Suppressor macrophage treated with lipopolysaccharide for 1 hour (primary cell): ENCODE measurements at regions not wholly inside any gene's neighbourhood (a gene's known extent, or its start where the extent isn't known, plus 50 kb on each side); places are given as distances from the start of the nearest gene placed in this dataset.
"Not testable (repeated sequence)": the region's sequence is repeated elsewhere in the genome, so short reads cannot be mapped to it uniquely, and the experiment has no call there.

ENCODE experiments used
- DNase-seq, 3 donors: peaks; one replicate each; pipeline ENCODE4 v3.0.0-alpha.2; 2020 to 2022

DNA sequence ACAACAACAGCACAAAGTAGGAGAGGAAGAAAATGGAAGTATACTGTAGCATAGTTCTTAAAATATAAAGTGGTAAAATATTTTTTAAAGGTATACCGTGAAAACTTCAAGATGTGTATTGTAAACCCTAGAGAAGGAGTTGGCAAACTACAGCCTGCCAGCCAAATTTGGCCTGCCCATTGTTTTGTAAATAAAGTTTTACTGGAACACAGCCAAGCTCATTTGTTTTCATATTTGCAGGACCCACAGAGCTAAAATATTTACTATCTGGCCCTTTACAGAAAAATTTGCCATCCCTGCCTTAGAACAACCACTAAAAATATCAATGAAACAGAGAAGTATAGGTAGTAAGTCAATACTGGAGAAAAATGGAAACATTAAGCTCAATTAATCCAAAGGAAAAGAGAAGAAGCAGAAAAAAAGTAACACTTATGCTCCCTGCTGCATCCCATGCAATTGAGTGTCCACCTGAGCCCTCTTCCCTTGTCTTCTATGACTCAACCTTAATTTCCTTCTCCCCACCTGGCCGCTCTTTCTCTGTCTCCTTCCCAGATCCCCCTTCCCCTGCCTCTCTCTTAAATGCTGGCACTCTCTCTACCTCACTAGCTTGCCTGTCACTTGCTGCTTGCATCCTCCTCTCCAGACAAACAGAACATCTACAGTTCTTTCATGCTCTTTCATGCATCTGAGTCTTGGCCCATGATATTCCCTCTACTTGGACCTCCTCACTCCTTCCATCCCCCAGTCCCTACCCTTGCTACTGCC lies 50.6 kb upstream of the FER start:
- no peak for DNase-seq

DNA sequence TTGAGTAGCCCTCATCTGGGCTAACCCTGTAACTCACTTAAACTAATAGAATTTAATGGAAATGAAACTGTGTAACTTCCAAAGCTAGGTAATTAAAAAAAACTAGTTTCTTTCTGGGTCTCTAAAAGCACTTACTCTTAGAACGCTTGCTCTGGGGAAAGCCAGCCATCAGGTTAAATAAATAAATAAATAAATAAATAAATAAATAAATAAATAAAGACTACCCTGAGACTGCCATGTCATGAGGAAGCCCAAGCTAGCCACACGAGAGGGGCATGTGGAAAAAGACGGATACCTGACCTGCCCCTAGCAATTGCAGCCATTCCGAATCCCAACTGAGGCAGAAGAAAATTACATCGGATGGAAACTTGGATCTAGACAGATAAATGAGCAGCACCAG lies 51.3 kb upstream of the FER start:
- no peak for DNase-seq

DNA sequence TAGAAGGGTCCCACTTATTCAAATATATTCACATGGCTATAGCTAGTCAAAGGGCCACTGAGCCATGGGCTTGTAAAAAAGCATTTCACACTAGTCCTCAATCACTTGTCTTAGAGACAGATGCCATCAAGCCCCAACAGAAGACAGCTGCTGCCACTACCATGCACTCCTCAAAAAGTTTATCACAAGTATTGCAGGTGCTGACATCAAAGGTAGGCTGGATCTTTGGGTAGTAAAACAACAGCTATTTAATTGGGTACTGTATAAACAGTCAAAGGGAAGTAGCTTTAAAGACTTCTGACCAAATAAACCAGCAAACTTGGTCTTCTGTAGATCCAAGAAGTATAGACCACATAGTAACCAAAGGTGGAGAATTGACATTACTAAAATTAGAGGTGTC lies 59.2 kb upstream of the FER start:
- DNase-seq, result no peak

DNA sequence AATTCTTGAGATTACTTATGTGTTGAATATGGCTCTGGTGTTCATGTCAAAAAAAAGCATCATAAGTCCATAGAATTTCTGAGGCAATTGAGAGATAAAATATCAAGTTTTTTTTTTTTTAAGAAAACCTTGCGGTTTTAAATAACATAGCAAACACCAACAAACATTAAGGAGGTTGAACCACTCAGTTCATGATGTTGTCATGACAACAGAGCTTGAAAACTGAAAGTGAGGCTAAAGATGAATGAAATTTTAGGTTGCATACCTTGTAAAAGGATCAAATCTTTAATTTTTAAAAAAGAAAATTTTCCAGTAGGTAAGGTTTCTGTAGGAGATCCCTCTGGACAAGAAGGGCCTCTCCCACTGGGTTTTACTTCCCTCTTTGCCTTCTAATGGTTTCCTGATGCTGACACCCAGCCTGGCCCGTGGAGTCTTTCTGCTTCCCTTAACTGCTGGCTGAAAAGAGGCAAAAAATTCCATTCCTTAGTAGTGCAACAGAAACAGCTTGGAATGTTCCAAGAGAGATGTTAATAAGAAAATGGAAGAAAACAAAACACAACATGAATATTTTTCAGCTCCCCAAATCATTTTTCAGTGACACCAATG lies 60.0 kb upstream of the FER start:
- peak; percentile 44 to 62 (median 59) for DNase-seq

DNA sequence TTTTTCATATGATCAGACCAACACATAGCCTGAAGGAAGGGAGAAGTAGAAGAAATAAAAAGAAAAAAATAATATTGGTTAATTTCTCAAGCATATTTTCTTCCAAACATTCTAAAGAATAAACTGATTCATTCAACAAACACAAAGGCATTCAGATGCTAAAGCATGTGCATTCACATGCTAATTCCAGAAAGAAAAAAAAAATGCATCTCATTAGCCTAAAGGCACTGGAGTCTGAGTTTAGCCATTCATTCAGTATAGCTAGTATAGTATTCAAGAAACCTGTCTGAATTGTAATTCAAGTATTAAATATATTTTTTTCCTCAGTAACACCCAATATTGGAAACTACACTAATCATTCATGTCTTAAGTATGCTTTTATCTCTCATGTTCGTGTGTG lies 61.0 kb upstream of the FER start:
- DNase-seq, result no peak

DNA sequence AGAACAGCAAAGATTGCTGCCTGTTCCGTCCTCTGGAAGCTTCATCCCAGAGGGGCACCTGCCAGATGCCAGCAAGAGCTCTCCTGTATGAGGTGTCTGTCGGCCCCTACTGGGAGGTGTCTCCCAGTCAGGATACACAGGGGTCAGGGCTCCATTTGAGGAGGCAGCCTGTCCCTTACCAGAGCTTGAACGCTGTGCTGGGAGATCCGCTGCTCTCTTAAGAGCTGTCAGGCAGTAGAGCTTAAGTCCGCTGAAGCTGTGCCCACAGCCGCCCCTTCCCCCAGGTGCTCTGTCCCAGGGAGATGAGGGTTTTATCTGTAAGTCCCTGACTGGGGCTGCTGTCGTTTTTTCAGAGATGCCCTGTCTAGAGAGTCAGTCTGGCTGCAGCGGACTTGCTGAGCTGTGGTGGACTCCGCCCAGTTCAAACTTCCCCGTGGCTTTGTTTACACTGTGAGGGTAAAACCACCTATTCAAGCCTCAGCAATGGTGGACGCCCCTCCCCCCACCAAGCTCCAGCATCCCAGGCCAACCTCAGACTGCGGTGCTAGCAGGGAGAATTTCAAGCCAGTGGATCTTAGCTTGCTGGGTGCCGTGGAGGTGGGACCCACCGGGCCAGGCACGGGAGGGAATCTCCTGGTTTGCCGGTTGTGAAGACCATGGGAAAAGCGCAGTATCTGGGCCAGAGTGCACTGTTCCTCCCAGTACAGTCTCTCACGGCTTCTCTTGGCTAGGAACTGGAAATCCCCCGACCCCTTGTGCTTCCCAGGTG lies 62.1 kb upstream of the FER start:
- not testable (repeated sequence) for DNase-seq

DNA sequence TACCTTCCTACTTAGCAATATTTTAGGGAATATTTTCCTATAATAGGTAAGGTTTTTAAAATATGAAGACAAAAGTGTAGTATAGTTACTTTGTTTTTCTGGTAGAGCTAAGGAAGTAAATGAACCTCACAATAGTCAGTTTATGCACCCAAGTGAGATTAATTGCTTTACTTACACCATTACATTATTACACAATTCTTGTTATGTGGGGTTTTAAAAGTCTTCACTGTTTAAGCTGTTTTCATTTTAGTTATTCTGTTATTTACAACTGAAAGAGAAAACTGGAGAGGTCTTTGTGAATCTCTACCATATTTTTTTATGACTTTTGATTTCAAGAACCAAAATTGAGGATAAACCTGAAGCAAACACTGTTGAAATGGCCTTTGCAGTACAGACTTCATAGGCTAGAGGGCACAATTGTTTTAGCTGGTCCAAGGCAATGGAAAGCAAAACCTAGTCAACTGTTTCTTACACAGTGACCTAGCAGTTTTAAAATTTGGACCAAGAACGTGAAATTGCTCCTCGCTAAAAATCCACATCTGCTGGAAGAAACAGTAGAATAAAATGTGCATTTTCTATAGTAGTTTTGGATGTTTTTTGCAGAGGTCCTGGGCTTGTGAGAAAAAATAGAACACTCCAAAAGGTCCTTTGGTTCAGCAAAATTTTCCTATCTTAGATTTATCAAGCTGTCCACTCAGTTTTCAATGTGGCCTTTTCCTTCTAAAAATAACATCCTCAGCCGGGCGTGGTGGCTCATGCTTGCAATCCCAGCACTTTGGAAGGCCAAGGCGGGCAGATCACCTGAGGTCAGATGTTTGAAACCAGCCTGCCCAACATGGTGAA lies 66.4 kb upstream of the FER start:
- peak; percentile 73 to 83 (median 73) for DNase-seq

DNA sequence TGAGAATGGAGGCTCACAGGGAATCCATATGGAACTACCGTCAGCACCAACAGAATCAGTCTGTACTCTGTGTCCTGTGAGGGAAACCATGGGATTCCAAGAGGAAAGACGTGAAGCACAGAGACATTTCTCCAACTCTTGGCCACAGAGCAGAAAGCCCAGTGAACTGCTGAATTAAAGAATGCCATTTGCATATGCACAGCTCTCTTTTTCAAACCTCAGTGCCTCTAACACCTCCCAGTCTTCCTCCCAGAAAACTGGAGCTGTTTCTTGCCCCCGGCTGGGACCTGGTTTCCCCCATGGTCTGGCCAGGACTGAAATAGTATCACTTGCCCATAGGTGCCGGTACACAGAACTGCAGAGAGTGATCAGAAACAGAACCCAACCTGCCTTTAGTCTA lies 69.6 kb upstream of the FER start:
- DNase-seq, result no peak

DNA sequence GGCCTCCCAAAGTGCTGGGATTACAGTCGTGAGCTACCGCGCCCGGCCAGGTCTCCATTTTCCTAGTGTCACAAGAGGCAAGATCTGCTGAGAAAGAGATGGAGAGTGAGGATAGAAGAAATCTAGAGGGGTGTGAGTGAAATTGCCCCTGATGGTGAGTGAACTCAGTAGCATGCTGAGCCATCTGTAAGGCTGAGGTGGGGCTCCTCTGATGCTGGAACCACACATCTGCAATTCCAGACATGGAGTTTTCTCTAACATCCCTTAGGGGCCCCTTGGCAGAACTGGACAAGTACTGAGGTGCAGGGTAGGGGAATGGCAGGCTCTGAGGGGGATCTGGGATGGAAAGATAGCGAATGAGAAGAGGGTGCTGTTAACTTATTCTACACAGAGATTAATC lies 72.0 kb upstream of the FER start:
- no peak for DNase-seq

DNA sequence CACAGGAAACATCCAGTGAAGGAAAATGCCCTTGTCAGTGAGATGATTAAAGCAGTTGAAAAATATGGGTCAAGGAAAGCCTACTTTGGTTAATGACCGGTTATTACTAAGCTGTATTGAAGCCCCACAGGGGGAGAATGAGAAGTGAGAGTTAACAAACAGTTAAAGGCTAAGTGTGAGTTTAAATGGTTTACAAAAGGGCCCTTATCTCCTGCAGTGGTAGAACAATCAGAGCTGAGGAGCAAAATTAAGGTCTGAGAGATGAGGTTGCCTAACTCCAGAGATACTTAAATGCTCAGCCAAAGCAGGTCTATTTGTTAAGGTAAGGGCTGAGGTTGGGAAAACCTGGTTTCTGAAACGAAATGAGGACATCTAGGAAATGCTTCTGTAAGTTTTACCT lies 75.1 kb upstream of the FER start:
- DNase-seq, result no peak

DNA sequence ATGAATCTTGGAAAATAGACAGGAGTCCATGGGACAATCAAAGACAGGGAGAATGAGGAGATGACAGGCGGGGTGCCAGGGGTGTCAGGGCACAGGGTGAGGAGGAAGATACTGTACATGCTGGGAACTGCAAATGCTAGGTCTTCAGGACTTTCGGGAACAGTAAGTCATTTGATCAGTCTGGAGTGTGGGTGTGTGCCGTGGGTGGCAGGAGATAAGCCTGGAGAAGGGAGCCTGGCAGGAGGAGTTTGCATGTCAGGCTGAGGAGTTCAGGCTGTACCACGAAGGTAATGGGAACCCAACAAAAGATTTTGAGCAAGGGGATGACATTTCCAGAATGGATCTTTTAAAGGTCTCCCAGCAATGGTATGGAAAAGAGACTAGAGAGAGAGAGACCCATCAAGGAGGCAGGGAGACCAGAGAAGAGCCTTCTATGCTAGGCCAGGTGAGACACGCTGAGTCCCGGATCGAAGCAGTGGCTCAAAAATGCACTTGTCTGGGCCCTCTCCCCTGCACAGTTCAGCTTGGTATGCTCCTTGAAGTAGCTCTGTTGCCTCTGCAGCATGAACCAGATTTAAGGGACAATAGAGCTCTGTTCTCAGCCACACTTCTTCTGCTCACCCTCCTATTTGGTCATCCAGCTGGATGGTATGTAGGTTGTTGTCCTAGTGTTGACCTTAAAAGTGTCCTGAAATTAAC lies 77.0 kb upstream of the FER start:
- peak in 1 of 3 donors; percentile 2 for DNase-seq

DNA sequence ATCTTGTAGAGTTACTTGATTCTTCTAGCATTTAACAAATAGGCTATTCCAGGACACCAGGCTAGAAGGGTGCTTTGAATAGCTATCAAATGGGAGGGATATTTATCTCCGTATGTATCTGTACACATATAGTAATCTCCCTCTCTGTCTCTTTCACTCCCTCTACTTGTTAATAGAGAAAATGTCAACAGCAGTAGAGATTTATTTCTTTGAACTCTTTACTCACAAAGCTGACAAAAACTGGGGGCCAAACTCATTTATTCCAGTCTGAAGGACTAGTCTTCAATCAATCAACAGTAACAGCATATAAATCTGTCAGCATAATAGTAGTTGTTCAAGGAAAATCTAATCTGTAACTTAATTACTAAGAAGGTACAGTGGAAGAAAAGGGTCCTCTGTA lies 78.2 kb upstream of the FER start:
- DNase-seq, result no peak

DNA sequence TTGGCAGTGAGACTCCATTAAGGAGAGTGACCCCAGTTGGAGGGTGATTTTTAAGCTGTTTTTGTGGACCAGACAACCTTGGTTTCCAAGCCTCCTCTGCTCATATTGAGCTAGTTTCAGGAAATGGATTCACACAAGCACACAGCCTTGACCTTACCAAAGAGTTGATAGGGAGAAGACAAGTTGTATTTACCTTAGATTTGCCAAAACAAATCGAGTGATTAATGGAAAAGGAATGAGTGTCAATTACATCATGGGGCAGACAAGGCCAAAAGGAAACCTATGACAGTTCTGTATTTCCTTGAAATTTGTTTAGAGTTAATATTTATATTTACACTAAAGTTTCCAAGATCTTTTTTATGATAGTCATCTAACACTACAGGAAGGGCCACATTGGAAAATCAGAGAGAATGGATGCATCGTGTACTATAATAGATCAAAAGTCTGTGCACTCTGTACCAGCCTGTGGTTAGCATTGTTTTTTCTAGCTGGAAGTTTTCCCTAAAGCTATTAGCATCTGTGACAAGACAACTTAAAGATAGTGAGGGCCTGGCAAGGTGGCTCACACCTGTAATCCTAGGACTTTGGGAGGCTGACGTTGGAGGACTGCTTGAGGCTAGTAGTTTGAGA lies 86.0 kb upstream of the FER start:
- no peak for DNase-seq

DNA sequence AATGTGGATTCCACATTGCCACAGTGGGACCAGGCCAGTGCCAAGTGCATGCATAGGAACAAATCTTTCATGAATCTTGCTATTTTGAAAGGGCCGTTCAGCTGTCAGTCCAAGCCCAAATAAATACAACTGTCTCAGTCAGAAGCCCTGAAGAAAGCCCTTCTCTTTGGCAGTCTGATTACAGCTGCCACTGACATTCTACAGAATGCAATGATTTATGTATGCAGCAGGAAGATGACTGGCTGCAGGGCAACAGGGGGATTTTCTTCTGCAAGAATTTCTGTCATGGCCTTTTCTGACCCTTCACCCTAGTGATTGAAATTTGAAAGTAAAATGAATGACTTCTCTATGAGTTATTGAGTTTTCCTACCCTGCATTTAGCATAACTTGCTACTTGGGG lies 86.7 kb upstream of the FER start:
- no peak for DNase-seq

DNA sequence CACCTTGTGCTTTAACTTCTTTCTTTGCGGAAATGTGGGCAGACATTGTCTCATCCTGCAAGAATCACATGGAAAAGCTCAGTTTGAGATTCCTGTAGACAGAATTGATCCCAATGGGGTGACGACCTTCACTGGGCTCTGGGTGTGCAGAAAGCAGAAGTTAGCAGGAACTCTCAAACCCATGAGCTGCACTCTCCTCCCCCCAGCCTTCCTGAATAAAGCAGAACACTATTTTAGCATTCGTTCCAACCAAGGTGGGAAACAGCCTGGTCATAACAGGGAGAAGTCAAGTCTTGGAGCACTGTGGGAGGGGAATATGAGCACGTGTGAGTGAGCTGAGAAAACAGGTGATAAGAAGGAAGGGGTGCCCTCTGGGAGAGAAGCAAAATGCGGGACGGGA lies 87.4 kb upstream of the FER start:
- DNase-seq, result no peak

DNA sequence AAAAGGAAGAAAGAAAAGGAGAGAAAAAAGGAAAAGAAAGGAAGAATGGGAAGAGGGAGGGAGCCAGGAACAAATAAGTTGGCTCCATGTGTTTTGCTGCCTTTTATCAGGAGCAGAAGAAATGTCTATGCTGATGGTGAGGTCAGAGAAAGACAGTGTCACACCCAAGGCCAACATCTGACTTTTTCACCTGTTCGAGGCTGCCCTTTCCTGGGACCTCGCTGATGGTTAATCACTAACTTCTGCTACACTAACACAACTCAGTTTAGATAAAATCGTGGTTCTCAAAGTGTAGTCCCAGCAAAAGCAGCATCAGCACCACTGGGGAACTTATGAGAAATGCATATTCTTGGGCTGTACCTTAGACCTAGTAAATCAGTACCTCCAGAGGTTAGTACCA lies 88.2 kb upstream of the FER start:
- no peak for DNase-seq

DNA sequence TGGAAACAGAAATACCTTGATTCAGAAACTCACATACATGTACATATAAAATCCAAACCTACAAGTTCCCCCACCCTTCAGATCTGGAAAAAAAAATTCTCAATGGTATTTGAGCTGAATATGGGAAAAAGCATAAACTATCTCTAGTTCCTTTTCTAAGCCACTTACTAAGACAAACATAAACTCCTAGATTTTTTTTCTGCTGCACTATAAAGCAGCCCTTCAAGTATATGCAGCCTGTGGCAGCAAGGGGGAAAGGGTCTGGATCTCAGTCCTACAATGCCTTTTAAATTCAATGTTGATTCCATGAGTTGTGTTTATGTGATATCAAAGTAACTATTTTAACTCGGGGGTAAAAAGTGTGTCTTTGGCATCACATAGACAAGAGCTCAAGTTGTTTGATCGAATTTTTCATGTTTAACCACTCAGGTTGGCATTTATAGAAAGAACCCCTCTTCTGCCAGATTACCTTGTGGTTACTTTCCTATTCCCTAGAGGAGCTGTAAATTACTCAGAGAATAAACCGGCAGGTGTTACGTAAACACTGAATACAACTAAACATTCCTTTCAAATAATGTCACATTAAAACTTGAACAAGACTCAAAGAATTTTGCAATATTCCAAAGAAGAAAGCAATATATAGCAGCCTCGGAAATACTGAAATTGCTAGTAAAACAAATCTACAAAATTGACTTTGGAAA lies 91.8 kb upstream of the FER start:
- DNase-seq, result no peak

DNA sequence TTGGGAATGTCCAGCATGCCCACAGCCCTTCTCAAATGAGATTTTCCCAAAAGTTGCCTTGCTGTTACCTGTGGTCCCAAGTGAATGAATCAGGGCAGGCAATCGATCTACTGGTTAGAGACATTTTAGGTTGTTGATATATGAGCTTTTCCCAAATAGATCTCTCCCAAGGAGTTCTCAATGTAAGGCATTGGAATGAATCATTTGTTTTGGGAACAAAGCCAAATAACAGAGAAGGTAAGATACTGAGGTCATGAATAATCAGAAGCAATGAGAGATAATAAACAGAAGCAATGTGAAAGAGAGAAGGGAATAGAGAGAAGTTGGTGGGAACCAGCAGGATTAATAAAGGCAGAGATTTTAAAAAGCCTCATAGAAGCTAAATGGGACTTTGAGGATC lies 93.6 kb upstream of the FER start:
- DNase-seq, result no peak

DNA sequence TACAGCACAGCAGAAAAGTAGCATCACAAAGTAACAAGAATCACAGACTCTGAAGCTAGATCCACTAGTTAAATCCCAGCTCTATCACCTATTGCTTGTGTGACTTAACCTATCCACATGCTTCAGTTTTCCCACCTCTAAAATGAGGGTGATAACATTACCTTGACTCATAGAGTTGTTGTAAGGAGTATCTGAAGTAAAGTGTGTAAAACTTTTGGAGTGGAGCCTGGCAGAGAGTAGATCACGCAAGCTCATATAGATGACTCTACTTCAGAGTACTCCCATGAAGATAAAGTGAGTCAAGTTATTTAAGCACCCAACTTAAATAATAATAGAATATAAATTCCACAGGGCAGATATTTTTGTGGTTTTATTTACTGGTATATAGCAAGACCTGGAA lies 94.5 kb upstream of the FER start:
- DNase-seq, result no peak

DNA sequence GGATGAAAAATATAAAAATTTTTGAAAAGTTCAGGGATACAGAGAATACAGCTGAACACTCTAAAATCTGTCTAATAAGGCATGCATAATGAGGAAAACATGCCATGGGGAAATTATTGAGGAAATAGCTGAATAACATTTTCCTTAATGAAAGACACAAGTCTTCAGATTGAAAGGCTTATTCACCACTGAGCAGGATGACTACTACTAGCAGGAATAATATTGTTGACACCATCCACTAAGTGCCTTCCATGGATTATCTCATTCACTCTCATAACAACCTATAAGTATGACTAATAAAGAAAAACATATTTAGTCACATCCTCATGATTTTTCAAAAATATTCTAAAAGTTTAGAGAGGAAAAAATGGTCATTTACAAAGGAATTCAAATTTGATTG lies 96.7 kb upstream of the FER start:
- peak in 2 of 3 donors; percentile 27 to 44 for DNase-seq

DNA sequence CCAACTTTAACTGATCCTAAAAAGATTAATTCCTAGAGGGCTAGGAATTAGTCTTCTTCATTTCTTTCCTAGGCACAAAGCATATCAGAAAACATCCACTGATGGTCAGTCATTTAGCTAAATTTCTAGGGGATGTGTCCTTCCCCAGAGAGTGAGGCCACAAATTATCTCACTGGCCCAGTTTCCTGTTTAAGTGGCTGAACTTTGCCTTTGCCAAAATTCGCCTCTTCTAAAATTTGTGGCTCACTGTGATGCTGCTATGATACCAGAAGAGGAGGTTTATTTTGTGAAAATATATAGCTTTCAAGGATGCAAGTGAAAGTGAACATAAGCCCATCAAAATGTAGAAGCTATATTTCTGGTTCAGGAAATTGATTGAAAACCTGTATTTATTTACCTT lies 98.1 kb upstream of the FER start:
- DNase-seq, result no peak

DNA sequence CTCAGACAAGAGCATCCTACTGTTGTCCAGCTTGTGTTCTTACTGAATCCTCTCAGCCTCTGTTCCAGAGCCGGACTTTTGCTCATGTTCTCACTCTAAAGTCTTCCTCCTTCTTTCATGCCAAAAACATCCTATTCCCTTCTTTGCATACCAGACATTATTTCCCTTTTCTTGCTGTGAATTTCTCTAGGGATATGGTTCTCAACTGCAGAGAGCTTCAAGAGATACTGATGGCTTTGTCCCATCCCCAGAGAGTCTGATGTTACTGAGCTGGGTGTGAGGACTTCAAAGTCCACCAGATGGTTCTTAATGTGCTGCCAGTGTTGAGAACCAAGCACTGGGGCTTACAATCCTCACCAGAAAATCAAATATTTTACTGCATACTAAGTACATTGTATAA lies 98.6 kb upstream of the FER start:
- DNase-seq, result no peak
